Middle frontal gyrus (tissue), 1 donor: ENCODE measurements at regions not wholly inside any gene's neighbourhood (a gene's known extent, or its start where the extent isn't known, plus 50 kb on each side); places are given as distances from the start of the nearest gene placed in this dataset.

ENCODE experiments used
- DNase-seq: peaks from one replicate; pipeline ENCODE4 v3.0.0-alpha.2; 2015; ENCODE audit warnings: low spot score; ENCODE audit errors: extremely low spot score

- DNase-seq: no peak
Measured at GRCh38 chr4:10179957-10180602, 63.5 kb upstream of the WDR1 start.

GRCh38 chr4:10178763-10179162, 62.2 kb upstream of the WDR1 start:
- DNase-seq: no peak

DNA sequence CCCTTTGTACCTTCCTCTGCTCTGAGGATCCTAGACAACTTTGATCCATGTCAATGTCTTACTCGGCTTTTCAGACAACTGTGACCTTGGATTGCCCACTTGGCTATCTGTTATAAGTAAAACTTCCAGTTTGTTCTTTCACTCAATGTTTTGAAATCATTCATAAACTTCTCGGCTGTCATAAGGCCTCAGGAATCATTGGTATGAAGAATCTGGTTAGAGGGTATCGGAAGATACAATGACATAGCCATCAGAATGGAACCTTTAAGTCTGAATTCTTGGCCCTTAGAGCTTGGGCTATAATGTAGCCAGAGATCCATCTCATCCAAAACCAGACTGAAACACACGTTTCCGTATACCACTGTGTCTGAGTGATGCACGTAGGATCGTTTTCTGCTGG, 59.0 kb upstream of the WDR1 start:
- no peak for DNase-seq

GRCh38 chr4:10173754-10174749, 57.5 kb upstream of the WDR1 start:
- no peak for DNase-seq

DNA sequence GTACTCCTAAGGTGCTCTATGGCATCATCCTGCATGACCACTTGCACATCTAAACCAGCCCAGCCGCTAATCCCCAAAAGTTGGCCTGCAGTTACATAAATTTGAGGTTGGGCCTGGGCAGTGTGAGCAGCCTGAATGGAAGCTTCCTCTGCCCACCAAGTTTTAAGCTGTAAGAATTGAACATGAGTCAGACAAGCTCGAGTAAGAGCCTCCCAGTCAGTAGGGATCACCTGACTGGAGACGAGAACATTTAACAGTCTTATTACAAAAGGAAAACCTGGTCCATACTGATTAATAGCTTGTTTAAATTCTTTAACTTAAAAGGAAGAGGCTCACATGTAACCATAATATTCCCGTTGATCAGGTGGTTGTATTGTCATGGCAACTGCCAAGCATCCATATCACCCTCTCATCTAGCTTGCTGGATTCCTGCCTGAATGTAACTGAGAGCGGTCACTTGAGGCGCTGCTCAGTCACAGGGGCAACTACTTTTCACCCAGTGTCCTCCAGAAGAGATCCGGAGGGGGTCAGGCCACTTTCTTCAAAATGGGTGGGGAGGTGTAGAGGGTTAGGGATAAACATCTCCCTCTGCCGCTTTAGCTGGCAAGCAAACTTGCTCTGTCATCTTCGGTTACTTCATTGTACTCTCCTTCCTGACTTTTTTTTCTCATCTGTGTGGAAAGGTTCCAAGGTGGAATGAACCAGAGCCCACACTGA, 56.6 kb upstream of the WDR1 start:
- no peak for DNase-seq

GRCh38 chr4:10172278-10172921, 55.8 kb upstream of the WDR1 start:
- no peak for DNase-seq

GRCh38 chr4:10171055-10171454, 54.5 kb upstream of the WDR1 start:
- no peak for DNase-seq

DNA sequence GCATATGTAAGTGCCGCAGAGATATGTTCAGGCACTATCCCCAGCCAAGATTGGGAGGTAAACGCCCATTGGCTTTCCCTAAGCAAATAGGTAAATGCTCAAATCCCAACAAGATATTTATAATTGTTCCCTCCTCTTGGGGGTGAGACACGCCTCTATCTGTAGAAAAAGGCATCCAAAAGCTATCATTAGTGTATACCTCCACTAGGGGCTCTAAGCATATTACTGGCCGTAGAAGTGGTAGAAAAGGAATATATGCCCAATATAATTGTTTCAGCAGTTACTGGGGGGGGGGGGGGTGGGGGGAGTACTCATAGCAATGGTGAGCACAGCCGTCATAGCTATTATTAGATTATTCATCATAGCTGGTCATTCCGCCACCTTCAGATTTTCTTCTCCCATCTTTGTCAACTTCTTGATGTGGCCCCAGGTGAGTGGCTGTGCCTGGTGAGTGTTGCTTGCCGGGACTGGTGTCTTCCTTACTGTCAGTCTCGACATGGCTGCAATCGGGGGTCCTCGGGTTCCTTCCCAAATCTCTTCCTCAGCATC, 53.3 kb upstream of the WDR1 start:
- no peak for DNase-seq

DNA sequence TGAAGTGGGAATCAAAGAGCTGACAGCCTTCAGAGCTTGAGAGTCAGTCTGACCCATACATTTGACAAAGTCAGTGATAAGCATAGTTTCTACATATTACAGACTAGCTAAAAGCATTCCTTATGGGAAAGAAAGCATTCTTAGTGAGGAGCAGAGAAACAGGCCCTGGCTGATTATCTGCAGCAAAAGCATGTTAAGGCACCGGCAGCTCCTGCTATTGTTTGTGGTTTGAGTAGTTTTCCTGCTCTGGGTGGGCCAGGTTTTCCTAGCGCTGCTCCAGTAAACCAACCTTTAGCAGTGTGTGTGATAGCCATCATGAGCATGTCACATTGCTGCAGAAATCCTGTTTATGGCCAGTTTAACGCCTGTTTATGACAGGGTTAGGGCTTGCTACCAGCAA, 51.6 kb upstream of the WDR1 start:
- no peak for DNase-seq

GRCh38 chr4:10167201-10167600, 50.6 kb upstream of the WDR1 start:
- DNase-seq: no peak
